Loucy (cell line): ENCODE measurements at regions not wholly inside any gene's neighbourhood (a gene's known extent, or its start where the extent isn't known, plus 50 kb on each side); places are given as distances from the start of the nearest gene placed in this dataset.

Experiments used
- H2AFZ ChIP-seq: fragments of 200-600 bp; sonication (generic); 2 replicates; pipeline ENCODE4 v1.6.0; 2016; ENCODE audit warnings: antibody characterized with exemption, mild to moderate bottlenecking, low read length, moderate library complexity
- H3F3A ChIP-seq: fragments of 200-600 bp; 2 replicates; pipeline ENCODE4 v1.6.0; 2016; ENCODE audit warnings: antibody characterized with exemption, low read depth, mild to moderate bottlenecking
- H3K27me3 ChIP-seq: fragments of 200-600 bp; sonication (generic); 2 replicates; pipeline ENCODE4 v1.6.1; 2014; ENCODE audit warnings: low read length, mild to moderate bottlenecking; ENCODE audit not compliant: insufficient read depth, poor library complexity, severe bottlenecking
- H3K36me3 ChIP-seq: fragments of 200-600 bp; sonication (generic); 2 replicates; pipeline ENCODE4 v1.6.1; 2016; ENCODE audit warnings: low read length; ENCODE audit not compliant: insufficient read depth
- H3K4me1 ChIP-seq: fragments of 200-600 bp; sonication (generic); 2 replicates; pipeline ENCODE4 v1.5.1; 2014; ENCODE audit warnings: low read length, mild to moderate bottlenecking; ENCODE audit not compliant: insufficient read depth, poor library complexity, severe bottlenecking
- H3K4me2 ChIP-seq: fragments of 200-600 bp; sonication (generic); 2 replicates; pipeline ENCODE4 v1.6.0; 2014; ENCODE audit warnings: antibody characterized with exemption, low read length, low read depth, mild to moderate bottlenecking; ENCODE audit not compliant: poor library complexity, severe bottlenecking
- H3K4me3 ChIP-seq: fragments of 200-600 bp; sonication (generic); 2 replicates; pipeline ENCODE4 v1.5.1; 2014; ENCODE audit warnings: low read length, mild to moderate bottlenecking, mixed read lengths; ENCODE audit not compliant: poor library complexity, severe bottlenecking
- H3K79me2 ChIP-seq: fragments of 200-600 bp; sonication (generic); 2 replicates; pipeline ENCODE4 v1.6.1; 2014; ENCODE audit warnings: low read length; ENCODE audit not compliant: insufficient read depth
- H3K9ac ChIP-seq: fragments of 200-600 bp; sonication (generic); 2 replicates; pipeline ENCODE4 v1.6.0; 2014; ENCODE audit warnings: mild to moderate bottlenecking, low read depth, low read length, moderate library complexity; ENCODE audit not compliant: poor library complexity, severe bottlenecking
- H3K9me2 ChIP-seq: fragments of 200-600 bp; sonication (generic); replicated peaks from 2 replicates; pipeline ENCODE4 v1.6.1; 2016; ENCODE audit warnings: low read depth, low read length, mixed read lengths
- H3K9me3 ChIP-seq: fragments of 200-600 bp; sonication (generic); 2 replicates; pipeline ENCODE4 v1.6.1; 2014; ENCODE audit warnings: mild to moderate bottlenecking, antibody characterized with exemption, low read length, low read depth; ENCODE audit not compliant: insufficient read depth
- H4K20me1 ChIP-seq: fragments of 200-600 bp; sonication (generic); 2 replicates; pipeline ENCODE4 v1.6.0; 2014; ENCODE audit warnings: antibody characterized with exemption, low read length, mild to moderate bottlenecking; ENCODE audit not compliant: insufficient read depth, poor library complexity, severe bottlenecking
- CTCF ChIP-seq: fragments of 200-600 bp; sonication (generic); conservative IDR thresholded peaks from 2 replicates; pipeline ENCODE4 v1.5.1; 2014; ENCODE audit warnings: mild to moderate bottlenecking, antibody characterized with exemption, low read length
- EZH2phosphoT487 ChIP-seq: fragments of 200-600 bp; IDR thresholded peaks from 2 replicates; pipeline ENCODE4 v1.6.1; 2018; ENCODE audit warnings: antibody characterized with exemption, mild to moderate bottlenecking, moderate library complexity, borderline replicate concordance

GRCh38 chr2:45332094-45332493 lies 279.0 kb downstream of the SRBD1 start:
- no peak overlapping the region for H3K9ac ChIP-seq
- H3K36me3 ChIP-seq = no peaks in the 10 kb centered on the region
- H3F3A ChIP-seq = no peaks in the 10 kb centered on the region
- H3K4me3 ChIP-seq = no peak overlapping the region
- H2AFZ ChIP-seq = no peak overlapping the region
- TF ChIP-seq CTCF = no peak
- no peak for TF ChIP-seq EZH2phosphoT487
- H3K9me2 ChIP-seq = no peaks in the 10 kb centered on the region
- no peaks in the 10 kb centered on the region for H3K79me2 ChIP-seq
- peaks cover 8% of the 10 kb centered on the region for H3K4me1 ChIP-seq
- no peaks in the 10 kb centered on the region for H3K9me3 ChIP-seq
- no peaks in the 10 kb centered on the region for H4K20me1 ChIP-seq
- no peaks in the 10 kb centered on the region for H3K27me3 ChIP-seq
- H3K4me2 ChIP-seq = no peak overlapping the region

DNA sequence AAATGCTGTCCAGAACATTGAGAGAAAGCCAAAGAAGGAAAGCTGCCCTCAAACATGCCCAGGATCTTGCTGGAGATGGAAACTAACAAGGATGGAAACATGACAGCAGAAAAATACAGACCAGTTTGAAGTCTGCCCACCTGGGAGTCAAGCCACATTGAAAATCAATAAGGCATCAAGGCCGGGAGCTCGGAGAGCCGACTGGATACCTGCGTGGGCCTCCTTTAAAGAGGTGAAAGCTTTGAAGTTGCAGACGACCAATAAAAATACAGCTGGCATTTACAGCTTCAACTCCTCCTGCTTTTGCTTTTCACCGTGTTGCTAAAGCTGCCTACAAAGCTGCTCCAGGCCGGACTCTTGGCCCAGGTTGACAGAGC lies 279.7 kb downstream of the SRBD1 start:
- Histone ChIP-seq H3K4me2 (no peak overlapping the region), H3K79me2 (no peaks in the 10 kb centered on the region), H3K9ac (no peak overlapping the region), H3K9me2 (no peaks in the 10 kb centered on the region), H3K36me3 (no peaks in the 10 kb centered on the region), H3K9me3 (no peaks in the 10 kb centered on the region), H3K4me3 (no peak overlapping the region), H3K27me3 (no peaks in the 10 kb centered on the region), H4K20me1 (no peaks in the 10 kb centered on the region), H2AFZ (no peak overlapping the region), H3F3A (no peaks in the 10 kb centered on the region), H3K4me1 (peaks cover 8% of the 10 kb centered on the region)
- TF ChIP-seq CTCF = no peak
- TF ChIP-seq EZH2phosphoT487 = no peak

- H3F3A ChIP-seq = no peaks in the 10 kb centered on the region
- no peaks in the 10 kb centered on the region for H3K9me3 ChIP-seq
- H3K9ac ChIP-seq = no peak overlapping the region
- H3K4me2 ChIP-seq = no peak overlapping the region
- no peaks in the 10 kb centered on the region for H3K9me2 ChIP-seq
- H3K36me3 ChIP-seq = no peaks in the 10 kb centered on the region
- H2AFZ ChIP-seq = no peak overlapping the region
- H3K4me3 ChIP-seq = no peak overlapping the region
- no peaks in the 10 kb centered on the region for H3K27me3 ChIP-seq
- TF ChIP-seq CTCF (no peak), EZH2phosphoT487 (no peak)
- no peaks in the 10 kb centered on the region for H3K79me2 ChIP-seq
- H4K20me1 ChIP-seq = no peaks in the 10 kb centered on the region
- peaks cover 8% of the 10 kb centered on the region for H3K4me1 ChIP-seq
Measured at GRCh38 chr2:45330637-45331409, 280.2 kb downstream of the SRBD1 start.
